SU-DHL-6 (cell line): ENCODE measurements at regions not wholly inside any gene's neighbourhood (a gene's known extent, or its start where the extent isn't known, plus 50 kb on each side); places are given as distances from the start of the nearest gene placed in this dataset.

Source experiments
- H2AFZ ChIP-seq: fragments of 200-600 bp; sonication (generic); 2 replicates; pipeline ENCODE4 v1.6.1; 2014; ENCODE audit warnings: low read depth, mild to moderate bottlenecking, moderate library complexity, mixed read lengths, antibody characterized with exemption, low read length; ENCODE audit not compliant: severe bottlenecking
- H3F3A ChIP-seq: fragments of 200-600 bp; shearing (Covaris generic); 2 replicates; pipeline ENCODE4 v1.6.0; 2016; ENCODE audit warnings: antibody characterized with exemption, mild to moderate bottlenecking; ENCODE audit not compliant: insufficient read depth
- H3K27ac ChIP-seq: fragments of 200-600 bp; sonication (generic); 2 replicates; pipeline ENCODE4 v1.5.1; 2016; ENCODE audit warnings: low read depth, mild to moderate bottlenecking, low read length, moderate library complexity, mixed read lengths
- H3K27me3 ChIP-seq: fragments of 200-600 bp; sonication (generic), shearing (Covaris generic); 2 replicates; pipeline ENCODE4 v1.6.0; 2014; ENCODE audit warnings: mild to moderate bottlenecking, low read length
- H3K36me3 ChIP-seq: fragments of 200-600 bp; sonication (generic); 2 replicates; pipeline ENCODE4 v1.6.1; 2014; ENCODE audit warnings: mild to moderate bottlenecking, low read length, mixed read lengths
- H3K4me2 ChIP-seq: fragments of 300-600, 200-600 bp; shearing (Covaris generic), sonication (generic); 2 replicates; pipeline ENCODE4 v1.6.0; 2014; ENCODE audit warnings: low read length, low read depth, mild to moderate bottlenecking; ENCODE audit not compliant: poor library complexity, severe bottlenecking
- H3K4me3 ChIP-seq: fragments of 200-600 bp; sonication (generic); 2 replicates; pipeline ENCODE4 v1.5.1; 2014; ENCODE audit warnings: antibody characterized with exemption, low read length, mild to moderate bottlenecking, mixed read lengths; ENCODE audit not compliant: insufficient read depth, poor library complexity, severe bottlenecking
- H3K79me2 ChIP-seq: fragments of 200-600 bp; sonication (generic); 2 replicates; pipeline ENCODE4 v1.6.1; 2014; ENCODE audit warnings: mild to moderate bottlenecking, low read length, moderate library complexity; ENCODE audit not compliant: insufficient read depth
- H3K9ac ChIP-seq: fragments of 200-600 bp; sonication (generic); 2 replicates; pipeline ENCODE4 v1.7.0; 2014; ENCODE audit warnings: mild to moderate bottlenecking, low read length
- H3K9me2 ChIP-seq: fragments of 200-600 bp; sonication (generic); replicated peaks from 2 replicates; pipeline ENCODE4 v1.6.1; 2014; ENCODE audit warnings: low read length; ENCODE audit not compliant: insufficient read depth
- H3K9me3 ChIP-seq: fragments of 200-600 bp; sonication (generic); 2 replicates; pipeline ENCODE4 v1.6.1; 2014; ENCODE audit warnings: low read length, mixed read lengths; ENCODE audit not compliant: insufficient read depth
- H4K20me1 ChIP-seq: fragments of 200-600 bp; sonication (generic); 2 replicates; pipeline ENCODE4 v1.6.1; 2014; ENCODE audit warnings: low read depth, mild to moderate bottlenecking, antibody characterized with exemption, low read length, moderate library complexity, mixed read lengths
- CTCF ChIP-seq: fragments of 200-600 bp; sonication (generic); IDR thresholded peaks from one replicate; pipeline ENCODE4 v1.5.1; 2017; ENCODE audit warnings: antibody characterized with exemption, mild to moderate bottlenecking, low read length, moderate library complexity; ENCODE audit not compliant: insufficient read depth, poor library complexity, severe bottlenecking
- EZH2phosphoT487 ChIP-seq: fragments of 200-600 bp; sonication (generic), shearing (Covaris generic); conservative IDR thresholded peaks from 2 replicates; pipeline ENCODE4 v1.6.1; 2018; ENCODE audit warnings: mild to moderate bottlenecking, antibody characterized with exemption, low read length, moderate library complexity, mixed read lengths

GRCh38 chr18:51437280-51438271 is 240.1 kb upstream of the MEX3C start:
- H3K4me3 ChIP-seq, result no peak overlapping the region
- H3K9ac ChIP-seq, result no peak overlapping the region
- H3F3A ChIP-seq, result no peaks in the 10 kb centered on the region
- no peaks in the 10 kb centered on the region for H3K27me3 ChIP-seq
- H3K4me2 ChIP-seq, result no peak overlapping the region
- H4K20me1 ChIP-seq, result 0 out of 2 replicates have a peak, but pooled peaks cover 4% of the 10 kb centered on the region
- H3K79me2 ChIP-seq, result no peaks in the 10 kb centered on the region
- H3K36me3 ChIP-seq, result no peaks in the 10 kb centered on the region
- H2AFZ ChIP-seq, result no peak overlapping the region
- no peaks in the 10 kb centered on the region for H3K9me3 ChIP-seq
- H3K9me2 ChIP-seq, result no peaks in the 10 kb centered on the region
- TF ChIP-seq CTCF, result no peak
- no peak for TF ChIP-seq EZH2phosphoT487
- H3K27ac ChIP-seq, result no peak overlapping the region

GRCh38 chr18:51438797-51439350 is 241.4 kb upstream of the MEX3C start:
- Histone ChIP-seq H3F3A (no peaks in the 10 kb centered on the region), H2AFZ (no peak overlapping the region), H3K27ac (no peak overlapping the region), H3K9me3 (no peaks in the 10 kb centered on the region), H3K9ac (no peak overlapping the region), H3K36me3 (no peaks in the 10 kb centered on the region), H4K20me1 (0 out of 2 replicates have a peak, but pooled peaks cover 4% of the 10 kb centered on the region), H3K9me2 (no peaks in the 10 kb centered on the region), H3K4me3 (no peak overlapping the region), H3K79me2 (no peaks in the 10 kb centered on the region), H3K27me3 (no peaks in the 10 kb centered on the region), H3K4me2 (no peak overlapping the region)
- TF ChIP-seq EZH2phosphoT487, result no peak
- no peak for TF ChIP-seq CTCF

- Histone ChIP-seq H3F3A (no peaks in the 10 kb centered on the region), H3K79me2 (no peaks in the 10 kb centered on the region), H3K9me3 (no peaks in the 10 kb centered on the region), H3K4me2 (no peak overlapping the region), H4K20me1 (no peaks in the 10 kb centered on the region), H3K9ac (no peak overlapping the region), H3K4me3 (no peak overlapping the region), H3K27me3 (no peaks in the 10 kb centered on the region), H3K27ac (no peak overlapping the region), H3K9me2 (no peaks in the 10 kb centered on the region), H2AFZ (no peak overlapping the region), H3K36me3 (no peaks in the 10 kb centered on the region)
- TF ChIP-seq EZH2phosphoT487 (no peak), CTCF (no peak)
Observed at GRCh38 chr18:51442012-51442411, 244.5 kb upstream of the MEX3C start.
